Femur (tissue), 1 donor: ENCODE measurements at regions not wholly inside any gene's neighbourhood (a gene's known extent, or its start where the extent isn't known, plus 50 kb on each side); places are given as distances from the start of the nearest gene placed in this dataset.

Experiments
- DNase-seq: peaks from one replicate; pipeline ENCODE4 v3.0.0-alpha.2; 2017

GRCh38 chr16:9481747-9482730 is 390.6 kb downstream of the HAPSTR1 start:
- no peak for DNase-seq

GRCh38 chr16:9484426-9484825 is 393.0 kb downstream of the HAPSTR1 start:
- DNase-seq = no peak

- DNase-seq = no peak
Observed at GRCh38 chr16:9484881-9485280, 393.4 kb downstream of the HAPSTR1 start.

- peak; percentile 48 for DNase-seq
Observed at GRCh38 chr16:9489835-9490467, 398.5 kb downstream of the HAPSTR1 start.

GRCh38 chr16:9495824-9496223 is 404.4 kb downstream of the HAPSTR1 start:
- DNase-seq = no peak

GRCh38 chr16:9497750-9498149 is 406.3 kb downstream of the HAPSTR1 start:
- no peak for DNase-seq

- DNase-seq = peak; percentile 39
Observed at GRCh38 chr16:9499941-9500593, 408.6 kb downstream of the HAPSTR1 start.

GRCh38 chr16:9500872-9501271 is 409.4 kb downstream of the HAPSTR1 start:
- DNase-seq = no peak

- no peak for DNase-seq
Observed at GRCh38 chr16:9503251-9503984, 412.0 kb downstream of the HAPSTR1 start.

- DNase-seq = no peak
Observed at GRCh38 chr16:9508328-9508936, 417.0 kb downstream of the HAPSTR1 start.

GRCh38 chr16:9509663-9510062 is 418.2 kb downstream of the HAPSTR1 start:
- no peak for DNase-seq

- DNase-seq = no peak
Observed at GRCh38 chr16:9511389-9511788, 419.9 kb downstream of the HAPSTR1 start.

GRCh38 chr16:9516444-9516843 is 425.0 kb downstream of the HAPSTR1 start:
- DNase-seq = no peak

- DNase-seq = no peak
Observed at GRCh38 chr16:9518051-9518450, 426.6 kb downstream of the HAPSTR1 start.

GRCh38 chr16:9518581-9518980 is 427.1 kb downstream of the HAPSTR1 start:
- no peak for DNase-seq

- no peak for DNase-seq
Observed at GRCh38 chr16:9521749-9522370, 430.4 kb downstream of the HAPSTR1 start.

GRCh38 chr16:9522614-9523013 is 431.2 kb downstream of the HAPSTR1 start:
- DNase-seq = no peak

- DNase-seq = no peak
Observed at GRCh38 chr16:9523994-9524393, 432.6 kb downstream of the HAPSTR1 start.

GRCh38 chr16:9525037-9525436 is 433.6 kb downstream of the HAPSTR1 start:
- DNase-seq = no peak

GRCh38 chr16:9526791-9527190 is 435.3 kb downstream of the HAPSTR1 start:
- no peak for DNase-seq

GRCh38 chr16:9527976-9528375 is 436.5 kb downstream of the HAPSTR1 start:
- no peak for DNase-seq

GRCh38 chr16:9528511-9529079 is 437.2 kb downstream of the HAPSTR1 start:
- no peak for DNase-seq
